ENCODE measurements at regions not wholly inside any gene's neighbourhood (a gene's known extent, or its start where the extent isn't known, plus 50 kb on each side); places are given as distances from the start of the nearest gene placed in this dataset.

DNA sequence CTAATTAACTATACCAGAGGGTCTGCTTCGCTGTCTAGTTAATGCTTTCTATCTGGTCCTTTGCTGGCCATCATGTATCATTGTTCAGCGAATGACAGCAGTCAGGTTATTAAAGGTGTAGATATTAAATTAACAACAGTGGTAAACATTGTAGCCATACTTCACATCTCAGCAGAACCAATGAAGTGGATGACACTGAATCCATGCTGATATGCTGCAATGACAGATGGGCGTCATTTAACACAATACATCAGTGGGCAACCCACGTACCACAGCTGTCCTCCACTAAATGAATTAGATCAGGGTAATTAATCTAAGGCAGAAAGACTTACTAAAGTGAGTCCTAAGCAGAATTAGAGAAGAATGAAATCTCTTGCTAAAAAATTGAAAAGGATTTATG lies 767.2 kb downstream of the NXPH1 start:
- CTCF ChIA-PET: no interaction called here
- POLR2A ChIA-PET (ENCODE audit: unreplicated experiment): no interaction called here
- Histone ChIP-seq H3K27me3 (ENCODE audit: insufficient read depth, low read depth) (no peaks in the 10 kb centered on the region), H3K4me3 (no peak overlapping the region), H3K9me2 (ENCODE audit: insufficient read depth) (no peaks in the 10 kb centered on the region), H2AFZ (no peak overlapping the region), H3K36me3 (ENCODE audit: low read depth) (no peaks in the 10 kb centered on the region), H4K20me1 (ENCODE audit: insufficient read depth) (peaks cover 3% of the 10 kb centered on the region; the same call in 1 of the 2 replicates), H3K4me2 (no peak overlapping the region), H3K79me2 (ENCODE audit: low read depth) (no peaks in the 10 kb centered on the region), H3F3A (ENCODE audit: insufficient read depth, low read depth) (no peaks in the 10 kb centered on the region), H3K4me1 (replicated peaks; ENCODE audit: insufficient read depth) (no peaks in the 10 kb centered on the region), H3K9me3 (ENCODE audit: insufficient read depth, low read depth) (no peaks in the 10 kb centered on the region), H3K27ac (no peak overlapping the region)
- intact Hi-C loops (cut with micrococcal nuclease; ENCODE audit: unreplicated experiment): no loop called here
- no peak for DNase-seq
- BruUV-seq (replicated peaks): no TSS peak
- TF ChIP-seq CTCF (conservative IDR thresholded peaks at IDR 0.05) (no peak), EZH2 (IDR thresholded peaks at IDR 0.05; ENCODE audit: low read depth) (no peak)

DNA sequence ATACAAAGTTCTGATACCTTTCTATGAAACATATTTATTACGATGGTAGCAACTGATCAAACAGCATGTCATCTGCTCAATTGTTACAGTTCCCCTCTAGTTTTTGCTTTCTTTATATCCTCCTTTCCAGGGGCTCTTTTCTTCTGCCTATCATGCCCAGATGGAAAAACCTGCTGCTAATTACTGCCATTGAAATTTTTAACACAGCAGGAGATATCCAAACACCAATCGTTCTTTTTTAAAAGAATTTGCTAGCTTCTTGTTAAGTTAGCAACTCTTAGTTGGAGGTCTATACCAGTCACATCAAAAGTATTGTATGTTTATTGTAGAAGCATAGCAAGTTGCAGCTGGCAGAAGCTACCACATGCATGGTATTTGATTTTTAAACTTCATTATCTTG lies 768.5 kb downstream of the NXPH1 start:
- H3K27me3 ChIP-seq (ENCODE audit: insufficient read depth, low read depth): no peaks in the 10 kb centered on the region
- no peaks in the 10 kb centered on the region for H3K79me2 ChIP-seq (ENCODE audit: low read depth)
- no peak overlapping the region for H3K4me3 ChIP-seq
- no peaks in the 10 kb centered on the region for H3K9me3 ChIP-seq (ENCODE audit: insufficient read depth, low read depth)
- H3K9me2 ChIP-seq (ENCODE audit: insufficient read depth): no peaks in the 10 kb centered on the region
- H3K4me2 ChIP-seq: no peak overlapping the region
- no peak for DNase-seq
- intact Hi-C loops (cut with micrococcal nuclease; ENCODE audit: unreplicated experiment): no loop called here
- no peaks in the 10 kb centered on the region for H3K4me1 ChIP-seq (replicated peaks; ENCODE audit: insufficient read depth)
- H3K36me3 ChIP-seq (ENCODE audit: low read depth): no peaks in the 10 kb centered on the region
- peaks cover 3% of the 10 kb centered on the region; the same call in 1 of the 2 replicates for H4K20me1 ChIP-seq (ENCODE audit: insufficient read depth)
- POLR2A ChIA-PET (ENCODE audit: unreplicated experiment): no interaction called here
- H3K27ac ChIP-seq: no peak overlapping the region
- CTCF ChIA-PET: no interaction called here
- no TSS peak for BruUV-seq (replicated peaks)
- no peaks in the 10 kb centered on the region for H3F3A ChIP-seq (ENCODE audit: insufficient read depth, low read depth)
- TF ChIP-seq EZH2 (IDR thresholded peaks at IDR 0.05; ENCODE audit: low read depth): no peak
- no peak for TF ChIP-seq CTCF (conservative IDR thresholded peaks at IDR 0.05)
- H2AFZ ChIP-seq: no peak overlapping the region

DNA sequence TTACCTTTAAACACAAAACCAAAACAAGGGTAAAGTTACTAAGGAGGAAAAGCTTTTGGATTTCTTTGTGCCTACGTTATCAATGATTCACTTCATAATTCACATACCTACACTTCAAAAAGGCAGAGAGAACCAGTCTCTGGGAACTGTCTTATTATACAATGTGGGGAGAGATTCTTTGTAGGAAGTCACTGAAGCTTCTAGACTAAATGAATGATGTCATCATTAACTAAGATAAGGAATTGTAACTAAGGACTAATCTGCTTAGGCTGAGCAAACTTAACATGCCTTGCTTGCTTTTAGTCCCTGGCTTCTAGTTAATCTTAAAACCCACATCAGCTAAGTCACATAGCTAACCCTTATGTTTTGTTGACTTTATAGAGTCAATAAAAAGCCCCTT lies 771.2 kb downstream of the NXPH1 start:
- no peak overlapping the region for H2AFZ ChIP-seq
- H3K9me3 ChIP-seq (ENCODE audit: insufficient read depth, low read depth): no peaks in the 10 kb centered on the region
- H4K20me1 ChIP-seq (ENCODE audit: insufficient read depth): peaks cover 3% of the 10 kb centered on the region; the same call in 1 of the 2 replicates
- no peaks in the 10 kb centered on the region for H3F3A ChIP-seq (ENCODE audit: insufficient read depth, low read depth)
- no peak for DNase-seq
- POLR2A ChIA-PET (ENCODE audit: unreplicated experiment): no interaction called here
- TF ChIP-seq CTCF (conservative IDR thresholded peaks at IDR 0.05) (no peak), EZH2 (IDR thresholded peaks at IDR 0.05; ENCODE audit: low read depth) (no peak)
- no TSS peak for BruUV-seq (replicated peaks)
- CTCF ChIA-PET: no interaction called here
- H3K9me2 ChIP-seq (ENCODE audit: insufficient read depth): no peaks in the 10 kb centered on the region
- no peaks in the 10 kb centered on the region for H3K4me1 ChIP-seq (replicated peaks; ENCODE audit: insufficient read depth)
- intact Hi-C loops (cut with micrococcal nuclease; ENCODE audit: unreplicated experiment): no loop called here
- H3K79me2 ChIP-seq (ENCODE audit: low read depth): no peaks in the 10 kb centered on the region
- no peak overlapping the region for H3K4me3 ChIP-seq
- H3K36me3 ChIP-seq (ENCODE audit: low read depth): no peaks in the 10 kb centered on the region
- no peaks in the 10 kb centered on the region for H3K27me3 ChIP-seq (ENCODE audit: insufficient read depth, low read depth)
- no peak overlapping the region for H3K4me2 ChIP-seq
- H3K27ac ChIP-seq: no peak overlapping the region
